ENCODE measurements at regions not wholly inside any gene's neighbourhood (a gene's known extent, or its start where the extent isn't known, plus 50 kb on each side); places are given as distances from the start of the nearest gene placed in this dataset.

DNA sequence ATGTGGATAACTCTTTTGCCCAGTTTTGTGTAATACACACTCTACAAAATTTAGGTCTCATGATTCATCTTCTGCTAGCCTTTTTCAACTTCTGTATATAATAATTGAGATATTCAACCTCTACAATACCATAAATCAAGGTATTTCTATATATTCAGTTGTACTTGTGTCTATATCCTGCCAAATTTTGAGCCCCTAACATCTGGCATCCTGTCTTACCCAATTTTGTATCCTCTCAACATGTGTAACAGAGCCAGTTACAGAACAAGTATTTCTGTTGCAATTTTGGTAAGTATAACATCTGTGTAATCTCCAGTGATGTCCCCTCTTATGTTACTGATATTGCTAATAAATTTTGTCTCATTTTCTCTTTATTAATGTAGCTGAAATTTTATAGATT, 145.8 kb downstream of the TRIB2 start:
- peaks cover 2% of the 10 kb centered on the region; the same call in 1 of the 2 replicates for H3K9me3 ChIP-seq (replicated peaks; ENCODE audit: control insufficient read depth, insufficient read depth, low read depth, low read length)
- no peak overlapping the region for H3K4me2 ChIP-seq (ENCODE audit: insufficient read depth, low read length)
- BruUV-seq (replicated peaks) = no TSS peak
- FAIRE-seq (no peak), DNase-seq (ENCODE audit: extremely low read depth in 1 of 4, low spot score in 3 of 4) (no peak), ATAC-seq (no peak)
- no peak overlapping the region for H3K9ac ChIP-seq (ENCODE audit: insufficient read depth in 1 of 2, low read depth in 2 of 2, low read length in 2 of 2)
- H3K79me2 ChIP-seq (ENCODE audit: control insufficient read depth, insufficient read depth, low read length) = no peaks in the 10 kb centered on the region
- H4K20me1 ChIP-seq (replicated peaks; ENCODE audit: control insufficient read depth, insufficient read depth, low read length) = no peaks in the 10 kb centered on the region
- in situ Hi-C loops (cut with MboI) = no loop called here
- intact Hi-C loops (cut with micrococcal nuclease) = no loop called here
- TF ChIP-seq RFX1 (IDR thresholded peaks at IDR 0.05) = no peak
- no peak for TF ChIP-seq DACH1 (IDR thresholded peaks at IDR 0.05; ENCODE audit: partially characterized antibody)
- no peak overlapping the region for H3K4me3 ChIP-seq
- ChIA-PET CTCF (ENCODE audit: low intra/inter-chr PET ratio) (no interaction called here), POLR2A (no interaction called here)
- H3K4me1 ChIP-seq (replicated peaks in 1 of 2; ENCODE audit: control insufficient read depth in 2 of 2, insufficient read depth in 2 of 2, low read length in 2 of 2) = no peaks in the 10 kb centered on the region
- H3K27ac ChIP-seq (ENCODE audit: extremely low read depth, low read depth, low read length) = no peak overlapping the region
- no peaks in the 10 kb centered on the region for H3K9me1 ChIP-seq (ENCODE audit: control insufficient read depth, insufficient read depth, low read length)
- H3K36me3 ChIP-seq (ENCODE audit: control insufficient read depth, insufficient read depth, low read length) = no peaks in the 10 kb centered on the region
- no peaks in the 10 kb centered on the region for H3K27me3 ChIP-seq (ENCODE audit: control insufficient read depth in 2 of 2, insufficient read depth in 2 of 2, low read length in 2 of 2)
- H2AFZ ChIP-seq (ENCODE audit: low read depth, low read length) = no peak overlapping the region

- no peak overlapping the region for H3K4me2 ChIP-seq (ENCODE audit: insufficient read depth, low read length)
- TF ChIP-seq ZBTB1 (CRISPR knock-in tag; IDR thresholded peaks at IDR 0.05; ENCODE audit: borderline replicate concordance, low read depth) (no peak), CBX3 (IDR thresholded peaks at IDR 0.05; ENCODE audit: borderline replicate concordance in 1 of 2, low read length in 2 of 2) (0 out of 3 replicates have a peak, but pooled peaks of 1 of the 2 experiments have one; percentile 44), ZNF124 (CRISPR knock-in tag; IDR thresholded peaks at IDR 0.05) (peak; percentile 99), ZC3H11A (IDR thresholded peaks at IDR 0.05; ENCODE audit: low read depth, low read length) (no peak), CBX5 (IDR thresholded peaks at IDR 0.05; ENCODE audit: borderline replicate concordance, low read depth) (peak; percentile 86)
- no peak overlapping the region for H2AFZ ChIP-seq (ENCODE audit: low read depth, low read length)
- DNase-seq (ENCODE audit: extremely low read depth in 1 of 4, low spot score in 3 of 4) (no peak), ATAC-seq (no peak), FAIRE-seq (no peak)
- H3K9ac ChIP-seq (ENCODE audit: insufficient read depth in 1 of 2, low read depth in 2 of 2, low read length in 2 of 2) = no peak overlapping the region
- H3K36me3 ChIP-seq (ENCODE audit: control insufficient read depth, insufficient read depth, low read length) = no peaks in the 10 kb centered on the region
- ChIA-PET CTCF (ENCODE audit: low intra/inter-chr PET ratio) (no interaction called here), POLR2A (no interaction called here)
- H3K4me3 ChIP-seq = no peak overlapping the region
- WGBS (ENCODE audit: insufficient coverage, low coverage, missing lambda C conversion rate) = 12% methylated on average over 2 of the region's 2 CpGs
- intact Hi-C loops (cut with micrococcal nuclease) = no loop called here
- no peaks in the 10 kb centered on the region for H3K4me1 ChIP-seq (replicated peaks in 1 of 2; ENCODE audit: control insufficient read depth in 2 of 2, insufficient read depth in 2 of 2, low read length in 2 of 2)
- no peak overlapping the region for H3K27ac ChIP-seq (ENCODE audit: extremely low read depth, low read depth, low read length)
- no peaks in the 10 kb centered on the region for H3K79me2 ChIP-seq (ENCODE audit: control insufficient read depth, insufficient read depth, low read length)
- no peaks in the 10 kb centered on the region for H3K9me1 ChIP-seq (ENCODE audit: control insufficient read depth, insufficient read depth, low read length)
- peaks cover 2% of the 10 kb centered on the region; the same call in 1 of the 2 replicates for H3K9me3 ChIP-seq (replicated peaks; ENCODE audit: control insufficient read depth, insufficient read depth, low read depth, low read length)
- in situ Hi-C loops (cut with MboI) = no loop called here
- no peaks in the 10 kb centered on the region for H4K20me1 ChIP-seq (replicated peaks; ENCODE audit: control insufficient read depth, insufficient read depth, low read length)
- no peaks in the 10 kb centered on the region for H3K27me3 ChIP-seq (ENCODE audit: control insufficient read depth in 2 of 2, insufficient read depth in 2 of 2, low read length in 2 of 2)
- no TSS peak for BruUV-seq (replicated peaks)
Observed at GRCh38 chr2:12863937-12864336, 147.2 kb downstream of the TRIB2 start.
